Activated CD4-positive, CD25-positive, alpha-beta regulatory T cell treated with anti-CD3 and anti-CD28 coated beads, Interleukin-2, amount 50 U/mL, for 24 hours (primary cell): ENCODE measurements at regions not wholly inside any gene's neighbourhood (a gene's known extent, or its start where the extent isn't known, plus 50 kb on each side); places are given as distances from the start of the nearest gene placed in this dataset.
A peak's percentile ranks its signal among the peaks of the same experiment; 100 is the strongest.
"Not testable (repeated sequence)": the region's sequence is repeated elsewhere in the genome, so short reads cannot be mapped to it uniquely, and the experiment has no call there.

Experiments used
- ATAC-seq, 2 donors: fragments of 150-1000 bp; cut with Tn5 transposase; one replicate each; pipeline ENCODE4 v1.10.0; 2021; ENCODE audit warnings: mild to moderate bottlenecking in 1 of 2, moderate library complexity in 1 of 2

DNA sequence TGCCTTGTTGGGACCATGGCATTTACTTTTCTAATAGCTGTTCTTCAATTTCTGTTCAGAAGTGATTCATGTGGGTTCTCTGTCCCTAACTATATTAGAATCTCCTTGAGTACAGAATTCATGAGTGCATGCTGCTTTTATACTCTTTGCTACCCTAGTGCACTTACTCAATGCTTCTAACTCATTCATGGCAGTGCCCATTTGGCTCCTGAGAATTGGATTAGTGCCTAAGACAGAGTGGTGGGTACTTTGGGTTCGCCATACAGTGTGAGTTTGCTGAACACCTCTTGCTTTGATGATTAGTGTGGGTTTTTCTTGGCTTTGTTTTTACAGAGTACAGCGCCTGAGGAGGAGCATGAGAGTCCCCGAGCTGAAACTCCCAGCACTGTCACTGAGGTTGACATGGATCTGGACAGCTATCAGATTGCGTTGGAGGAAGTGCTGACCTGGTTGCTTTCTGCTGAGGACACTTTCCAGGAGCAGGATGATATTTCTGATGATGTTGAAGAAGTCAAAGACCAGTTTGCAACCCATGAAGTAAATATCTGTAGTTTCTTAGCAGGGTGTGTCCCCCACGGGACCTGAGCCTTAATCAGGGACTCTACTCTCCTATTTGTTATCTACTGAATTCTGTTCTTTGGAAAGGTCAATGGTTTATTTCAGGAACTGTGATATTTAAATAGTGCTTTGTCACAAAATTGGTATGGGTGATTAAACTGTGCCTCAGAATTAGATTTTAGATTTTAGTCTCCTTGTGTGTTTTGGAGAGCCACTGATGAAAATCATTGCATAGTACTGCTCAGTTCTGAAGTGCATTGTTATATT, 150.7 kb downstream of the UTRN start:
- ATAC-seq: no peak

DNA sequence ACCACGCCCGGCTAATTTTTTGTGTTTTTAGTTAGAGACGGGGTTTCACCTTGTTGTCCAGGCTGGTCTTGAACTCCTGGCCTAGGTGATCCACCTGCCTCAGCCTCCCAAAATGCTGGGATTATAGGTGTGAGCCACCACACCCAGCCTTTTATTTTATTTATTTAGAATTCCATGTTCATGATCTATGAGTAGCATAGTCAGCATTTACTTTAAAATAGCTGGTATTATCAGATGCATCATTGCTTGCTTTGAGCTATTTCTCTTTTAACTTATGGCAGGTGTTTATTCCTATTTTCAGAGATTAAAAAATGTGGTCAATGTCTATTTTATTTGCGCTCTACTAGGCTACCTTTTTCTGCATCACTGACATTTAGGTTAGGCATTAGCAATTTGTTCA, 152.0 kb downstream of the UTRN start:
- no peak for ATAC-seq

DNA sequence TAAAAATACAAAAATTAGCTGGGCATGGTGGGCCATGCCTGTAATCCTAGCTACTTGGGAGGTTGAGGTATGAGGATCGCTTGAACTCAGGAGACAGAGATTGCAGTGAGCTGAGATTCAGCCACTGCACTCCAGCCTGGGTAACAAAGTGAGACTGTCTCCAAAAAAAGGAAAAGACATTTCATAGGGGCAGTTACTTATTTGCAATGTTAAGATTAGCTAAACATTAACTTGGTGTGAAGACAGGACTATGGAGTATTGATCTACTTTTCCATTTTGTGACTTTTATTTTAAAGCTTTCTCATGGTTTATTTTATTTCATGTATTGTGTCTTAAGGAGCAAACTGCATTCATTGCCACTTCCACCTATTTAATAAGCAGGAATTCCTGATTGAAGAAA, 153.0 kb downstream of the UTRN start:
- no peak for ATAC-seq

DNA sequence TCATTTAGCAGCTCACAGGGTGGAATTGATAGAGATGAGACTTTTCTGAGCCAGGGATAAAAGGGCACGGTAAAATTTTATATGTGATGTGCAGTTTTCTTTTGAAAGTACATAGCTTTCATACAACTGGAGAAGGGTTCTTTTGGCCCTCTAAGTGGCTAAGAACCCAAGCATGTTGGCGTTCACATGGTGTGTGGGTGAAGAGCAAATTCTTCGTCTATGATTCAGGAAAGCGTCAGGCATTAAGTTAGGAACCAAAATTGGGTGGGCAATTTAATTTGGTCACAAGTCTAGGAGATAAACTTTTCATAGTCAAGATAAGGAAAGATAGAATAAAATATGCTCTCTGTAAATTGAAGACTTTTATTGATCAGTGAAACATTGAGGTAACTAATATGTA, 153.9 kb downstream of the UTRN start:
- no peak for ATAC-seq

DNA sequence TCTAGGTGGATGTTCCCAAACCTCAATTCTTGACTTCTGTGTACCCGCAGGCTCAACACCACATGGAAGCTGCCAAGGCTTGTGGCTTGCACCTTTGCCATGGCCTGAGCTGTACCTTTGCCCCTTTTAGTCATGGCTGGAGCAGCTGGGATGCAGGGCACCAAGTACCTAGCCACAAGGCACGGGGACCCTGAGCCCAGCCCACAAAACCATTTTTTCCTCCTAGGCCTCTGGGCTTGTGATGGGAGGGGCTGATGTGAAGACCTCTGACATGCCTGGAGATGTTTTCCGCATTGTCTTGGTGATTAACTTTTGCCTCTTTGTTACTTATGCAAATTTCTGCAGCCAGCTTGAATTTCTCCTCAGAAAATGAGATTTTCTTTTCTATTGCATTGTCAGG, 156.7 kb downstream of the UTRN start:
- ATAC-seq: not testable (repeated sequence)

DNA sequence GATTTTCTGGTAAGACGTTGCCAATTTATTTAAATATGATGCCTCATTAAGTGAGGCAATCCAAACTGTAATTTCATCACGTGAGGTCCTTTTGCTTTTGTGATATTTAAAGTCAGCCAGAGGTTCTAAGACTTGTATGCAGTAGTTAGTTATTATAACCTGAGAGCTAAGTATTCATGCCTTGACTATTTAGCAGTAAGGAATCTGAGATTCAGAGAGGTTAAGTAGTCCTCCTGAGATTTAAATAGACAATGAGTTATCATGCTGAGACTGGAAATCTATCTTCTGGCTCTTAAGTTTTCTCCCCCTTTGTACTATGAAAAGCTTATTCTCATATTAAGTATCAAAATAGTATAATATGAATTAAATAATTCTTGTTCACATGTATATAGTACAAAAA, 158.0 kb downstream of the UTRN start:
- ATAC-seq: no peak

DNA sequence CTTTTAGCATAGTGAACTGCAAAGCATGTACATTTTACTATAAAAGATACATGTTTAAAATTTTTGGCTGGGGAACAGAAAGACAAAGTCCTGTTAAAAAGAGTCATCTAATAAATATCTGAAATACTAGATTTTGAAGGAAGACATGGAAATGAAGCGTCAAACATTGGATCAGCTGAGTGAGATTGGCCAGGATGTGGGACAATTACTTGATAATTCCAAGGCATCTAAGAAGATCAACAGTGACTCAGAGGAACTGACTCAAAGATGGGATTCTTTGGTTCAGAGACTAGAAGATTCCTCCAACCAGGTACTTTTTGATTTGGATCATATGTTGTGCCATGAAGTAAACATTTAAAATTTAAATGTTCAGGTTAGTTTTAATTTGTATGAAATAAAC, 162.3 kb downstream of the UTRN start:
- no peak for ATAC-seq

DNA sequence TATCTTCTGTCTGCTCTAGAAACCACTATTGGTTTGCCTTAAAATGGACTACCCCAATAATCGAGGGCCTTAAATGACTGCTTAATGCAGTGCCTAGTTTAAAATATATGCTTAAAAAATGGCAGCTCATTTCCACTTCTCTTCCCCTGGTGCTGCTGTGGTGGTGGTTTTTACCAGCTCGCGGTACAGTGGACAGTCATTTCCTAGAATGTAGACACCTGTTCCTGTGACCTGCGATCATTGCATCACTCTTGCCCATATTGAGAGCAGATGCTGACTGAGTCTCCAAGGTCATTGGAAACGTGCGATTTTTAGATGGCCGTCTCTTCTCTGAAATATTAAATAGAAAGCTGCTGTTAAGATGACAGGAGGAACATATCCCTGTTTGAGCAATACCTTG, 164.1 kb downstream of the UTRN start:
- no peak for ATAC-seq

DNA sequence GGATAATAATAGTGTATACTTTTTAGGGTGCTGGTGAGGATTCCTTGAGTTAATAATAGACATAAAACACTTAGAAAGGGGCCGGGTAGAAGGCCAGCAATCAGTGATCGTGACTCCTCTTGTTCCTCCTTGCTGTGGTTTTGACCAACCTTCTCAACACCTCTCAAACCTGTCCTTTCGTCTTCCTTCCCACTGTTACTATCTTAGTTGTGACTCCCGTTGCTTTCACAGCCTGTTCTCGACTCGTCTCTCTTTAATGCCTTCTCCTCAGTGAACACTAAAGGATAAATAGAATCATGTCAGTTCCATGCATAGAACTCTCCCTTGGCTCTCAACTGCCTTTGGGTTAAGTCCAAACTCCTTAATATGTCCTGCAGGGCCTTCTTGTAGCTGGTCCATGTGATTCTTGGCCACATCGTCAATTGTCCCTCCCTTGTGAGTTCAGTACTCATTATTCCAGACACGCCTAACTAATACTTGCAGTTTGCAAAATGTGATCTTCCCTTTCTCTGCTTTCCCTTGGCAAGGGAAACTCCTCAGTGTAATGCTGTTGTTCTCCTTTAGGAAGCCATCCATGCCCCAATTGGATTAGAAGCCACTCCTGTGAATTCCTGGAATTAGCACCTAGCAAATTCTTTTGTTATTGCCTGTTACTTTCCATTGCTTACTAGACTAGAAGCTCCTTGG, 164.9 kb downstream of the UTRN start:
- no peak for ATAC-seq

DNA sequence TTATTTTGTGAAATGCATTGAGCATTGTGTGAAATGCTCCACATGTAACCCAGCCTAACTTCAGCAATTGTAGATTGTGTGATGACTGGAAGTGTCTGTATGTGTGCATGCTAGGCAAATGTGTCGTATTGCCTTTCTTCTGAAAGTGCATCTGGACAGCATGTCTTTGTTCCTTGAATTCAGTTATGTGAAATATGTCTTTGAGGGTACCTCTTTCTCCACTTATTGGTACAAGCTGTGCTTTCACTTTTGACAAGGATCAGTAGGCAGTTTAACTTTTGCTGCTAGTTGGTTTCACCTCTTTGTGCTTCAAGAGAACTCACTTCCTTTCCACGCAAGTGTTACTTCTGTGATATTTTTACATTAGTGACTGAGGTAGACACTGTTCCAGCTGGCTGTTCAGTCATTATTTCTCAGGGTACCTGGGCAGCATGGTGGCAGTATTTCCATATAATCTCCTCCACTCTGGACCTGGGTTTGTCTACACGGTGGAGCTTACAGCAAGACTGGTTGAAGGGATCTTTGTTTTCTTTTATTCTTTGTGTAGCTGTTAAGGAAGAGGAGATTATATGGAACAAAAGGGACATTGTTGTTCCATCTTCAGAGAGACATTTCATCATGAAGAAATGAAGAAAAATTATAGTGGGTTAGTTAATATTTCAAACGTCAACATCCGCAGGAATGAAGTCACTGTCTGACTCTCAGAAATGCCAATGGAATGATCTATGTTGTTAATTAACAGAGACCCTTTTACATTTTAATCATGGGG, 175.4 kb downstream of the UTRN start:
- ATAC-seq: peak; percentile 65 to 66

DNA sequence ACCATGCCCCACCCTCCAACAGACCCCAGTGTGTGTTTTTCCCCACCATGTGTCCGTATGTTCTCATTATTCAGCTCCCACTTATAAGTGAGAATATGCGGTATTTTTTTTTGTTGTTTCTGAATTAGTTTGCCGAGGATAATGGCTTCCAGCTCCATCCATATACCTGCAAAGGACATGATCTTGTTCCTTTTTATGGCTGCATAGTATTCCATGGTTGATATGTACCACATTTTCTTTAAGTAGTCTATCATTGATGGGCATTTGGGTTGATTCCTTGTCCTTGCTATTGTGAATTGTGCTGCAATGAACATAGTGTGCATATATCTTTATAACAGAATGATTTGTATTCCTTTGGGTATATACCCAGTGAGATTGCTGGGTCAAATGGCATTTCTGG, 176.9 kb downstream of the UTRN start:
- ATAC-seq: no peak

DNA sequence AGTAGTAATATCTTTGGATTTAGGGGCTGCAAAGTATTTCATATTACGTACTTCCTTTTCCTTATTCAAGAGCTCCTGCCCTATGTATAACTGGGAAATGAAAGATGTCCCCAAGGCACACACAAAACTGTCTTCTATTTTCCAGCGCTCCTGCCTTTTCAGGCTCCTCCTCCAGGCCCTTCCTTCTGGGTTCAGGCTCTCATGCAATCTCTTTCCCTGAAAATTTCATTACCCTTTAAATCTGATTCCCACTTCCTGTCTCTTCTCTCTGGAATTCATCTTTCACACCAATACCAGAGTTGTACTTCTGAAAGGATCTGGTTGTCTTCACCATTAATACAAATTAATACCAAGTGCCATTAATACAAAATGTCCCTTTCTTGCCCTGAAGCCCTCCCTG, 181.6 kb downstream of the UTRN start:
- no peak for ATAC-seq

DNA sequence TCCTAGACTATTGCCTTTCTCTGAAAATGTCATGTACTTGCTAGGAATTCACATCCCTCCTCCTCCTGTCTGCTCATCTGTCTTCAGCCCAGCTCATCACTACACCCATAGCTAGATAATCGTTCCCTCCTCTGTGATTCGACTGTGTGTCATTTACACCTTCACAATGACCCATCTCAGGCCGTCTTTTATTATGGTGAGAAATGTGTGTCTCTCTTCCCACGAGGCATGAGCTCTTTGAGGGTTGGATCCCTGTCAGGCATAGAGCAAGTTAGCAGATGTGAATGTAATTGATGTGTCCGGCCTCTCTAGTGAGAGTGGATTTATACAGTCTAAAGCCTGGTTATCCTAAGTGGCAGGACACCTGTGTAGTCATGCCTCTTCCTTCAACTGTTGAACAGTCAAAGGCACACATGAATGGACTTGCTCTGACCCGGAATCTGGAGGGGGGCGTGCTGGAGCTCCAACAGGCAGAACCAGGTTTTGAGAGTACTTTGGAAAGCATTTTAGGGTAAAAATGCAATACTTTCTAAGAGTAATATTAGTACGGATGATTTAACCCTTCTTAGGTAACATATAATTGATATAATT, 182.1 kb downstream of the UTRN start:
- ATAC-seq: peak; percentile 30 to 37

DNA sequence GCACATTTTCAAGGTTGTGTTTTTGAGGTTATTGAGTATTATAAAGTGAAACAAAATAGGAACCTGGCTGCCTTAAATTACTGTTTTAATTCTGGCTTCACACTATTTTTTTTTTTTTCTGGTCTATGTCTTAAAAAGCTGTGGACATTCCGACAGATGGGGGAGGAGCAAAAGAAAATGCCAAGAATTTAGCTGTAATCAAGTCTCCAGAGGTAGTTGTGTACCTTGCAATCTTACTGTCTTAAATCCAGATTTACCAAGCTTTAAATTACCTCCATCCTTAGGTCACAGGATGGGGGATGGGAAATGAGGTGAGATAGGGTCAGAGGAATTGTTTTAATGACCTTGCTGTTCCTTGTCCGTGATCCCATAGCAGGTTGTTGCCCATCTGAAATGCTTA, 182.8 kb downstream of the UTRN start:
- no peak for ATAC-seq

DNA sequence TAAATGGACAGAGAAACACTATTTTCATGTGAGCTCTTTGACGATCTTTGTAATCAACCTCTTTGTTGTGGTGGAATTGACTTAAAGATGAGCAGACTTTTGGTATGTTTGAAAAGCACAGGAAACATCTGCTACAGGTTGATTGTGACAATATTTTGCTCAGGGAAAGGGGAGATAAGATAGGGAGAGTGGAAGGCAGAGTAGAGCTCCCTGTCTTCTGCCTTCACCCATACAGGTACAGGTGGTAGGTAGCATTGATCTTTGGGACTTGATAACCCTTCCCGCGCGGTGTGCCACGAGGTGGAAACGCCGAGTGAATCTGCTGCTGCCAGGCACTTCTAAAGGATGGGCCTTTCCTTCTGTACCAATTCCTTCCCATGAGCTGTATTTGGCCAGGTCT, 183.6 kb downstream of the UTRN start:
- ATAC-seq: peak in 1 of 2 donors; percentile 22

DNA sequence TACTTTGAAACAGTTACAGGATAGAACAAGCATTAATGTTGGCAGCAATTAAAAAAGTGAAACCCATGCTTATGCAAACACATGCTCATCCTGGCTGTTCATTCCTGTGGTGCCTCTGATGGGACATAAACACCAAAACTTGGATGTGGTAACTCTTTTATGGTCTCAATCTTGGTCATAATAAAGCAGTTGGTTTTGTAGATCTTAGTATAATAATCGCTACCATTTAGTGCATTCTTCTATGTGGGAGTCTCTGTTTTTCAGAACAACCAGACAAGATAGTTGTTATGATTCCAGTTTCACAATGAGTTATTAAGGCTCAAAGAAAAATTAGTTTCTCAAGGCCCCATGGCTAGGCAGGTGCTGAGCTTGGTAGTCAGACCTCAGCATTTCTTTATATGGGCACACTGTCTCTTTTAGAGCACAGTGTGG, 184.0 kb downstream of the UTRN start:
- peak; percentile 84 to 86 for ATAC-seq

DNA sequence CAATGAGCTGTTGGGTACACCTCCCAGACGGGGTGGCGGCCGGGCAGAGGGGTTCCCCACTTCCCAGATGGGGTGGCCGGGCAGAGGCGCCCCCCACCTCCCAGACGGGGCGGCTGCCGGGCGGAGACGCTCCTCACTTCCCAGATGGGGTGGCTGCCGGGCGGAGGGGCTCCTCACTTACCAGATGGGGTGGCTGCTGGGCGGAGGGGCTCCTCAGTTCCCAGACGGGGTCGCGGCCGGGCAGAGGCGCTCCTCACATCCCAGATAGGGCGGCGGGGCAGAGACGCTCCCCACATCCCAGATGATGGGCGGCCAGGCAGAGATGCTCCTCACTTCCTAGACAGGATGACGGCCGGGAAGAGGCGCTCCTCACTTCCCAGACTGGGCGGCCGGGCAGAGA, 185.1 kb downstream of the UTRN start:
- ATAC-seq: not testable (repeated sequence)

DNA sequence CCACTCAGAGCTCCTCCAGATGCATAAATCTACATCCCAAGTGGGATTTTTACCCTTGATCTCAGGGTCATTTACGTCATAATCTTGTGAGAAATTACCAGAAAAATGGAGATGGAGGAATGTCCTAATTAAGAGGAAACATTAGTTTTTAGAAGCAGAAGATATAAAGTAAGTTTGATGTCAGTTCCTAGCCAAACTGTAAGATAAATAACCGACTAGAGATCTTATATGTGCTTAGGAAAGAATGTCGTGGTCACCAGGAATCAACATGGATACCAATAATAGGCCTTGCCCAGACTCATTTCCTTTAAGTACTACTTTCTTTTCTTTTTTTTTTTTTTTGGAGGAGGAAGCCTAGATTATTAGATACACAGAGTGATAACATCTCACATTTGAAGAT, 186.9 kb downstream of the UTRN start:
- ATAC-seq: no peak

DNA sequence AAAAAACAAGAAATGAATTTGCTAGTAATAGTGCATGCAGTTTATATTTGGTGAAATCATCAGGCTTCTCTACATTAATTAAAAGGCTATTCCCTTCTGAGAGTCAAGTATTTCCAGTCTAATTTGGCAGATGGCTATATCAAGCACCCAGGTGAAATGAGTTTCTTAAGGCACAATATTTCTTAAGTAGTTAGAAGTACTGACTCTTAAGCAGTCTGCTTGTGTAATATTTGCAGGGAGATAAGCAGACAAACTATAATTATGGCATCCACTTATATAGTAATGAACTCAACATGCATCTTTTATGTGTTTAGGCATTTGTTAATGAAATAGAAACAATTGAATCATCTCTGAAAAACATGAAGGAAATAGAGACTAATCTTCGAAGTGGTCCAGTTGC, 189.2 kb downstream of the UTRN start:
- ATAC-seq: no peak

DNA sequence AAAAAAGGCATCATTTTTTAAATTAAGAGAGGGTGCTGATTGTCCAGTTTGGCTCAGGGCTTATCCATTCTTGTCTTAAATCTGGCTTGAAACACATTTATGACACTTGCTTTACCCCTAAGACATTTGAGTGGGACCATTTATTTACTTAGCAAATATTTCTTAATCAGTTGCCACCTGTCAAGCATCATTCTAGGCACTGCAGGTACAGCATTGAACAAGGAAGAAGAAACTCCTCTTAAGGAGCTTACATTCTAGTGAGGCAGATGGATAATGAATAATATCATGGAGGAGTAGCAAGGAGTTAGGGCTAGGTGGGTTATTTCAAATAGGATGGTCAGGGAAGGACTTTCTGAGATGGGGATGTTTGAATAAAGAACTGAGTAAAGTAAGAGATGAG, 189.8 kb downstream of the UTRN start:
- ATAC-seq: no peak

DNA sequence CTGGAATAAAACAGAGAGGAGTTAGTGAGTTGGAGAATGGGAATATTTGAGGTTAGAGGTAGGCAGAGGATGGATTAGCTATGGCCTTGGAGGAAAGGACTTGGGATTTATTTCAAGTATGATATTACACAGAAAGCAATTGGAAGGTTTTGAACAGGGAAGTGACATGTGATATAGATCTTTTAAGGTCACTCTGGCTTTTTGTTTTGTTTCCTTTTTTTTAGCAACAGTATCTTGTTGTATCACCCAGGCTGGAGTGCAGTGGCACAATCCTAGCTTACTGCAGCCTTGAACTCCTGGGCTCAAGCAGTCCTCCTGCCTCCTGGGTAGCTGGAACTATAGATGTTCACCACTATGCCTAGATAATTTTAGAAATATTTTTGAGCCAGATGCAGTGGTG, 190.3 kb downstream of the UTRN start:
- no peak for ATAC-seq

DNA sequence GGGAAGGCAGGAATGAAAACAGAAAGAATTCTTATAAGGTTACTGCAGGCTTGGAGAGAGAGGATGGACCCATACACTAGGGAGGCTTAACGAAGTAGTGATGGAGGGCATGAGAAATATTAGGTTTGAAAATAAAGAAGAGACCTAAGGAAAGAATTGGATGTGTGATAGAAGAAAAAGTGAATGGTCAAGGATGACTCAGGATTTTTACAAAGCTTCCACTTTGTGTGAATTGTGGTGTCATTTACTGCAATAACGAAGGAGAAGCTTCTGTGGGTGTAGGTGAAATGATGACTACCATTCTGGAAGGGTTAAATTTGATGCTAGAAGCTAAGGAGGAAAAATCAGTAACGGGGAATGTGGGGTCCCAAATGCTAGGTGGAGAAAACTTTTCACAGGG, 191.2 kb downstream of the UTRN start:
- no peak for ATAC-seq

DNA sequence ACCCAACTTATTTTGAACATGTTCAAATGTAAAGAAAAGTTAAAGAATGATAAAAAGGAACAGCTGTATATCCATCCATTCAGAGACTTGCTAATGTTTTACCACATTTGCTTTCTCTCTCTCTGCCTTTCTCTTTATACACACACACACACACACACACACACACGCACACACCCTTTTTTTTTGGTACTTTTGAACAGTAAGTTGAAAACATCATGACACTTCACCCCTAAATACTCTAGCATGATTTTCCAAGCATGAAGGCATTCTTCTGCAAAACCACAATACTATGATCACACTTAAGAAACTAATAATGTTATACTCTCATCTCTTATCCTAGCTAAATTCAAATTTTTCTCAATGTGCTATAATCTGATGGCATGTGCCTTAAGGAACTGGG, 192.3 kb downstream of the UTRN start:
- no peak for ATAC-seq
